ENCODE measurements at regions not wholly inside any gene's neighbourhood (a gene's known extent, or its start where the extent isn't known, plus 50 kb on each side); places are given as distances from the start of the nearest gene placed in this dataset.

DNA sequence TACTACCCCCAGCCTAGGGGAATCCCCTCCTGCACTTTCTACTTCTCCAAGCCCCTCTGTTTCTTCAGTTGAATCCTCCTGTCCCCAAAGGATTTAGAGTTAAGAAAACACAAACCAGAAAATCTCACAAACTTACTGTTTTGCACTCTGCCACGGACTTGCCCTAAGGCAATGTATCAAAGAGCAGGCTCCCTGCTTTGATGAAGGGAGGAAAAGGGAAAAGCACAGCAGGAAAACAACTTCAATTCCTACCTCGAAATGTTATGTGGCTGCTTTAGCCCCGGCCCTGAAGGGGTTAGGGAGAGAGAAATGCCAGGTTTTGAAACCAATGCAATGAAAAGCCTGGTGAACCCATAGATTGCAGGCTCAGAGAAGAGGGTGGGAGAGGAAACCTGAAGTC lies 254.7 kb downstream of the MAN2A1 start:
- DNase-seq (ENCODE audit: extremely low spot score): no peak
- POLR2A ChIA-PET: no interaction called here
- CTCF ChIA-PET: no interaction called here
- no peak for TF ChIP-seq FOXK2 (IDR thresholded peaks at IDR 0.05)

DNA sequence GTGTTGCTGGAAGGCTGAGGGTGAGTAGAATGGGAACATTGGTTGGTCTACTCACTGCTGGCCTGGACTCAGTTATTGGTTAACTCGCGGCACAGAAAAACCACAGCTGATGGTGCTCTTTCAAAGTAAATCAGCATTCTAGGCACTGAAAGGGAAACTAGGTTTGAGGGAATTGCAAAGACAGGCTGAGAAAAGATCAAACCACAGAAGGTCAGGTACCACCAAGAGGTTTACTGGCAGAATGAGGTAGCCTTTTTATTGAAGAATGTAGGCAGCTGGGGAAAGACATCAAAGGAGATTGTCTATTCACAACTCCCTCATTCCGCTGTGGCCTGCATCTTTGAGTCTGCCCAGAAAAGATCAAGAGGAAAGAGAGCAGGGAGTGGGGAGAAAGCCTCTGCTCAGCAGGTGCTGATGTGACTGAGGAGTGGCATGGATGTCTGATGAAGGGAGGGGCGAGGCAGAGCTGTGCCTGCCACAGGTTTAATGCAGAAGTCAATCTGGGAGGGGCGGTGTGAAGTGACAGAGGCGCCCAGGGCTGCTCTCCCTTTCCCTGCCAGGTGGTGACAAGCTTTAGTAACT lies 255.5 kb downstream of the MAN2A1 start:
- CTCF ChIA-PET: no interaction called here
- POLR2A ChIA-PET: no interaction called here
- TF ChIP-seq CTBP1 (IDR thresholded peaks at IDR 0.05; ENCODE audit: borderline replicate concordance) (no peak), FOXA1 (IDR thresholded peaks at IDR 0.05) (no peak), FOXK2 (IDR thresholded peaks at IDR 0.05) (no peak), HDGF (IDR thresholded peaks at IDR 0.05; ENCODE audit: borderline replicate concordance) (no peak), LEF1 (IDR thresholded peaks at IDR 0.05; ENCODE audit: borderline replicate concordance) (no peak), SP1 (IDR thresholded peaks at IDR 0.05) (no peak), SUZ12 (IDR thresholded peaks at IDR 0.05) (no peak), BHLHE40 (IDR thresholded peaks at IDR 0.05; ENCODE audit: borderline replicate concordance) (no peak), ZNF384 (IDR thresholded peaks at IDR 0.05) (no peak), L3MBTL2 (conservative IDR thresholded peaks at IDR 0.05) (no peak), ARNT (IDR thresholded peaks at IDR 0.05) (no peak)
- TF ChIP-seq, protein P1, sequence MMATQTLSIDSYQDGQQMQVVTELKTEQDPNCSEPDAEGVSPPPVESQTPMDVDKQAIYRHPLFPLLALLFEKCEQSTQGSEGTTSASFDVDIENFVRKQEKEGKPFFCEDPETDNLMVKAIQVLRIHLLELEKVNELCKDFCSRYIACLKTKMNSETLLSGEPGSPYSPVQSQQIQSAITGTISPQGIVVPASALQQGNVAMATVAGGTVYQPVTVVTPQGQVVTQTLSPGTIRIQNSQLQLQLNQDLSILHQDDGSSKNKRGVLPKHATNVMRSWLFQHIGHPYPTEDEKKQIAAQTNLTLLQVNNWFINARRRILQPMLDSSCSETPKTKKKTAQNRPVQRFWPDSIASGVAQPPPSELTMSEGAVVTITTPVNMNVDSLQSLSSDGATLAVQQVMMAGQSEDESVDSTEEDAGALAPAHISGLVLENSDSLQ (IDR thresholded peaks at IDR 0.05): no peak
- DNase-seq (ENCODE audit: extremely low spot score): no peak

DNA sequence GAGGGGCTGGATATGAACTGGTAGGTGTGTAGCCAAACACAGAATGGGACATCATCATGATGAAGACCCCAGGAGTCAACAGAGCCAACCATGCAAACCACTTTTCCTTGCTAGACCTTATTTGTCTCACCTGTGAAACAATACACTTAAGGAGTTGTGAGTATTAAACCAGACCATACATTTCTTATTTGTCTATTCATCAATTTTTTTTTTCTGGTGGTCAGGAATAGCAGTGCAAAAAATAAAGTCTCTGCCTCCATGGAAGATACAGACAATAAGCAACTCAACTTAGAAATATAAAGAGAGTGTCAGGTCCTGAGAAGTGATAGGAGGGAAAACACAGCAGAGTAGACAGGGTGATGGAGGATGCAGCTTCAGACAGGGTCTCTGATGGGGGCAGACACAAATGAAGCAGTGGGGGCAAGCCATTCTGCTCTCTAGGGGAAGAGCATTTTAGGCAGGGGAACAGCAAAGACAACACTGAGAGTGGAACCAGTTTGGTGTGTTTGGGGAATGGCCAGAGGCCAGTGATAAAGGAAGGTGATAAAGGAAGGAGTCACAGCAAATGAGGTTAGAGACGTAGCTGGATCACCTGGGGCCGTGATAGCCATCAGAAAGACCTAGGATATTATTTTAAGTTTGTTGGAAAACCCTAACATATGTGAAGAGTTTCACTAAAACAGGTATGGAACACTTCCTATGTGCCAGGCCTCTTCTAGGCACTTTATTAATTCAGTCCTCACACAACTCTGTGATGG lies 256.2 kb downstream of the MAN2A1 start:
- CTCF ChIA-PET: no interaction called here

DNA sequence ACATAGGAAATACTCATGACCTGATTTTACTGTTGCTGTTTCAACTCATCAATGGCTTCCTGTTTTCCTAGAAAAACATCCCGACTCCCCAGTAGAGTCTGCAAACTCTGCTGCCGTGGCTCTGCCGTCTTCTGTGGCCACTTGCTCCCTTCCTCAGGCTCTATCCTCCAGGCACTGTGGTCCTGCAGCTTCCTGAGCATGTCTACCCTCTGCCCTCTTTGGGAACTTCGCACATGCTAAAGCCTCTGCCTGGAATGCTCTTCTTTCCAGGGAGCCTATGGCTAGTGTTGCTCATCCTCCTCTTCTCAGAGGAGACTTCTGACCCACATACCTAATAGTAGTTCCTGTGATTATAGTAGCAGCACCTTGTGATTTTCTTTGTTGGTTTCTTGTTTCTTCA lies 256.9 kb downstream of the MAN2A1 start:
- no peak for DNase-seq (ENCODE audit: extremely low spot score)
- TF ChIP-seq ARNT (IDR thresholded peaks at IDR 0.05) (no peak), ELF4 (IDR thresholded peaks at IDR 0.05) (no peak), FOXA1 (IDR thresholded peaks at IDR 0.05) (no peak), ZNF384 (IDR thresholded peaks at IDR 0.05) (no peak), LEF1 (IDR thresholded peaks at IDR 0.05; ENCODE audit: borderline replicate concordance) (no peak), SUZ12 (IDR thresholded peaks at IDR 0.05) (no peak), FOXK2 (IDR thresholded peaks at IDR 0.05) (no peak), SP1 (IDR thresholded peaks at IDR 0.05) (no peak), CTBP1 (IDR thresholded peaks at IDR 0.05; ENCODE audit: borderline replicate concordance) (no peak), FOXM1 (IDR thresholded peaks at IDR 0.05; ENCODE audit: borderline replicate concordance) (no peak), TARDBP (IDR thresholded peaks at IDR 0.05) (no peak), L3MBTL2 (conservative IDR thresholded peaks at IDR 0.05) (no peak), NFRKB (IDR thresholded peaks at IDR 0.05) (no peak)
- CTCF ChIA-PET: no interaction called here
- POLR2A ChIA-PET: no interaction called here

More for the DNA sequence above, 256.2 kb downstream of the MAN2A1 start:
- TF ChIP-seq FOXA1 (IDR thresholded peaks at IDR 0.05) (no peak), LEF1 (IDR thresholded peaks at IDR 0.05; ENCODE audit: borderline replicate concordance) (no peak), NFRKB (IDR thresholded peaks at IDR 0.05) (no peak), CTBP1 (IDR thresholded peaks at IDR 0.05; ENCODE audit: borderline replicate concordance) (no peak), L3MBTL2 (conservative IDR thresholded peaks at IDR 0.05) (no peak), SUZ12 (IDR thresholded peaks at IDR 0.05) (no peak), FOXK2 (IDR thresholded peaks at IDR 0.05) (no peak), ARNT (IDR thresholded peaks at IDR 0.05) (no peak), TARDBP (IDR thresholded peaks at IDR 0.05) (no peak), ELF4 (IDR thresholded peaks at IDR 0.05) (no peak), ZNF384 (IDR thresholded peaks at IDR 0.05) (no peak), BHLHE40 (IDR thresholded peaks at IDR 0.05; ENCODE audit: borderline replicate concordance) (no peak), FOXM1 (IDR thresholded peaks at IDR 0.05; ENCODE audit: borderline replicate concordance) (no peak), SP1 (IDR thresholded peaks at IDR 0.05) (no peak), HDGF (IDR thresholded peaks at IDR 0.05; ENCODE audit: borderline replicate concordance) (no peak)
- TF ChIP-seq, protein P1 (IDR thresholded peaks at IDR 0.05): no peak
- no peak for DNase-seq (ENCODE audit: extremely low spot score)
- POLR2A ChIA-PET: no interaction called here

DNA sequence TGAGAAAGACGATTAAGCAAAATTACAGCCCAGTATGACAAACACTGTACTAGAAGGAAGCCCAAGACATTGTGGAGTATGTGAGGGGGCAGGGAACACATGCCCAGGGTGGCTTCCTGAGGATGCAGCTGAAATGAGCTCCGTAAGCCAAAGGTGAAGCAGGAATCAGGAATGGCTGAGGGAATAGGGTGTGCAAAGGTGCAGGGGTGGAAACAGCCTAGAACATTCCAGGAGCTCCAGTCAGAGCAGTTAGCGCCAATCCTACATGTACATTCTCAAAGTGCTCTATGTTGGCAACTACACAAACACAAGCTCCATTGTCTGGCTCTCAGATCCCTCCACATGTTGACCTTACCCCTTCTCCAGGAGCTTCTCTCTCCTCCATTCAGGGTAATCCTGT lies 257.9 kb downstream of the MAN2A1 start:
- POLR2A ChIA-PET: no interaction called here

DNA sequence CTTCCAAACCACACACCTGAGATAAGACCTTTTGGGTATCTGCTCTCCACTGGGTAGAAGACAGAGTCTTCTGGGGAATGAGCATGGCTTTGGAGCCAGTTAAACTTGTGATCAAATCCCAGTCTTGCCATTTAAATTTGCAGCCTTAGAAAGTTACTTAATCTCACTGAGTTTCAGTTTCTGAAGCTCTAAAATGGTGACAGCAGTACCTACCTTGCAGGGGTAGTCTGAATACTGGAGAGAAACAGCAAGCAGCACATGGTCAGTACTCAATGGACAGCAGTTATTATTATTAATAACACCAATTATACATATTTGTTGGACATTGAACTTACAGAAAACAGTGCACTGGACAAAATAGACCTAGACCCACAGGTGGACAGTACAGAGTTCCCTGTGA lies 260.9 kb downstream of the MAN2A1 start:
- TF ChIP-seq HDGF (IDR thresholded peaks at IDR 0.05; ENCODE audit: borderline replicate concordance) (no peak), SP1 (IDR thresholded peaks at IDR 0.05) (no peak), NFRKB (IDR thresholded peaks at IDR 0.05) (no peak), FOXM1 (IDR thresholded peaks at IDR 0.05; ENCODE audit: borderline replicate concordance) (no peak)
- POLR2A ChIA-PET: interaction anchor here (0.8 kb wide), 1 partner anchor 10 kb away, joined by 3 read pairs; no protein-coding TSS in a partner anchor
- CTCF ChIA-PET: no interaction called here
- no peak for DNase-seq (ENCODE audit: extremely low spot score)

More for the DNA sequence above, 257.9 kb downstream of the MAN2A1 start:
- CTCF ChIA-PET: no interaction called here
- DNase-seq (ENCODE audit: extremely low spot score): no peak
- no peak for TF ChIP-seq LEF1 (IDR thresholded peaks at IDR 0.05; ENCODE audit: borderline replicate concordance)
- no peak for TF ChIP-seq ARNT (IDR thresholded peaks at IDR 0.05)
- TF ChIP-seq ELF4 (IDR thresholded peaks at IDR 0.05): no peak
- TF ChIP-seq BHLHE40 (IDR thresholded peaks at IDR 0.05; ENCODE audit: borderline replicate concordance): no peak
- TF ChIP-seq FOXA1 (IDR thresholded peaks at IDR 0.05): no peak
- TF ChIP-seq FOXM1 (IDR thresholded peaks at IDR 0.05; ENCODE audit: borderline replicate concordance): no peak
- TF ChIP-seq SUZ12 (IDR thresholded peaks at IDR 0.05): no peak
- TF ChIP-seq SP1 (IDR thresholded peaks at IDR 0.05): no peak
- no peak for TF ChIP-seq NFRKB (IDR thresholded peaks at IDR 0.05)
- TF ChIP-seq TARDBP (IDR thresholded peaks at IDR 0.05): no peak
- no peak for TF ChIP-seq FOXK2 (IDR thresholded peaks at IDR 0.05)

DNA sequence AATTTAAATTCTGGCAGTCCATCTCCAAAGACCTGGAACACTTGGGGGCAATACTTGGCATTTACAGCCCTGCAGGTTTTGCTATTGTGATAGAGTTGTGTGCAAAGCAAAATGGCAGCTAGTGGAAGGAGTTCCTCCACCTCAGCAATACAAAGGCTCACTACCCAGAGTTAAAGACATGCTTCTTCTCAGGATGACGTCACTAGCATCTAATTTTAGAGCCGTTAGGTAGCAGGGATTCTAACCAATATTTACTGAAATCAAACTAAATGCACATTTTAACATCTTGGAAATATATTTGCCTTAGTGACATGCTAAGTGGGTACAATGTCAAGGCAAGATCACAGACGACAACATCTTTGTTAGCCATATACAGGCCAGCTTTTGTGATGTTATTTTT lies 261.6 kb downstream of the MAN2A1 start:
- ChIA-PET CTCF (no interaction called here), POLR2A (no interaction called here)
- TF ChIP-seq TARDBP (IDR thresholded peaks at IDR 0.05) (no peak), LEF1 (IDR thresholded peaks at IDR 0.05; ENCODE audit: borderline replicate concordance) (no peak), BHLHE40 (IDR thresholded peaks at IDR 0.05; ENCODE audit: borderline replicate concordance) (no peak), ZNF384 (IDR thresholded peaks at IDR 0.05) (no peak), FOXM1 (IDR thresholded peaks at IDR 0.05; ENCODE audit: borderline replicate concordance) (no peak), FOXA1 (IDR thresholded peaks at IDR 0.05) (no peak), SP1 (IDR thresholded peaks at IDR 0.05) (no peak), CTBP1 (IDR thresholded peaks at IDR 0.05; ENCODE audit: borderline replicate concordance) (no peak), L3MBTL2 (conservative IDR thresholded peaks at IDR 0.05) (no peak), ELF4 (IDR thresholded peaks at IDR 0.05) (no peak), SUZ12 (IDR thresholded peaks at IDR 0.05) (no peak), ARNT (IDR thresholded peaks at IDR 0.05) (no peak), HDGF (IDR thresholded peaks at IDR 0.05; ENCODE audit: borderline replicate concordance) (no peak), NFRKB (IDR thresholded peaks at IDR 0.05) (no peak), FOXK2 (IDR thresholded peaks at IDR 0.05) (no peak)
- TF ChIP-seq, protein P1 (IDR thresholded peaks at IDR 0.05): no peak
- DNase-seq (ENCODE audit: extremely low spot score): no peak

Data from HEK293T (cell line).